H1 (cell line): ENCODE measurements at regions not wholly inside any gene's neighbourhood (a gene's known extent, or its start where the extent isn't known, plus 50 kb on each side); places are given as distances from the start of the nearest gene placed in this dataset.

Experiments
- CTCF ChIA-PET: fragments of 300-600 bp; sonication (Branson Sonifier 250); formaldehyde crosslinking; loops from one replicate; lab custom pipeline; 2021; ENCODE audit not compliant: partially characterized antibody; lab: Charles Lee
- POLR2A ChIA-PET: fragments of 300-600 bp; sonication (Branson Sonifier 250); formaldehyde crosslinking; loops from one replicate; lab custom pipeline; 2021; ENCODE audit warnings: inconsistent platforms; ENCODE audit not compliant: partially characterized antibody; lab: Charles Lee
- DNase-seq, 2 experiments: peaks; one replicate each; pipeline versions ENCODE4 v3.0.0 to v3.0.0-alpha.2; 2010 to 2022; ENCODE audit warnings: low spot score in 2 of 2, low read depth in 1 of 2, mixed read lengths in 1 of 2
- FAIRE-seq: peaks from 2 replicates; lab custom pipeline; 2011; peaks lifted over from hg19 to GRCh38; lab: Jason Lieb, UNC
- H2AFZ ChIP-seq: 2 replicates; pipeline ENCODE4 v1.8.1; 2012; ENCODE audit warnings: low read length, inconsistent platforms
- H2AK5ac ChIP-seq: 2 replicates; pipeline ENCODE4 v1.6.1; 2013; ENCODE audit warnings: low read depth, low read length
- H2BK120ac ChIP-seq: replicated peaks from 2 replicates; pipeline ENCODE3; 2013; ENCODE audit warnings: low read depth, low read length, inconsistent platforms
- H2BK12ac ChIP-seq: 2 replicates; pipeline ENCODE4 v1.6.1; 2013; ENCODE audit warnings: low read depth, low read length
- H2BK15ac ChIP-seq: 2 replicates; pipeline ENCODE4 v1.6.1; 2013; ENCODE audit warnings: low read length
- H2BK20ac ChIP-seq: 2 replicates; pipeline ENCODE4 v1.6.1; 2013; ENCODE audit warnings: low read length
- H2BK5ac ChIP-seq: 2 replicates; pipeline ENCODE4 v1.6.1; 2013; ENCODE audit warnings: low read depth, low read length
- H3K14ac ChIP-seq: 2 replicates; pipeline ENCODE4 v1.6.1; 2013; ENCODE audit warnings: inconsistent platforms; ENCODE audit not compliant: insufficient read length
- H3K18ac ChIP-seq: 2 replicates; pipeline ENCODE4 v1.6.1; 2013; ENCODE audit warnings: low read length; ENCODE audit errors: extremely low read depth
- H3K23ac ChIP-seq: 2 replicates; pipeline ENCODE4 v1.6.1; 2013; ENCODE audit warnings: inconsistent platforms; ENCODE audit not compliant: insufficient read length
- H3K23me2 ChIP-seq: 2 replicates; pipeline ENCODE4 v1.6.1; 2013; ENCODE audit warnings: low read depth, low read length
- H3K27ac ChIP-seq: 2 replicates; pipeline ENCODE4 v1.6.1; 2011; ENCODE audit warnings: low read depth, low read length, inconsistent platforms
- H3K27me3 ChIP-seq, 4 experiments: replicated peaks in 1 of 4; 1 replicate in 1 of 4; 2 replicates in 3 of 4; pipeline versions ENCODE4 v1.6.1 to v1.8.1; 2011 to 2013; ENCODE audit warnings: low read length in 3 of 4, mild to moderate bottlenecking in 3 of 4, inconsistent platforms in 2 of 4, mixed read lengths in 2 of 4, moderate library complexity in 1 of 4; ENCODE audit not compliant: control insufficient read depth in 3 of 4, insufficient read depth in 3 of 4; ENCODE audit errors: extremely low read depth in 1 of 4
- H3K36me3 ChIP-seq, 4 experiments: 2 replicates each; pipeline versions ENCODE4 v1.6.1 to v1.8.1; 2011 to 2013; ENCODE audit warnings: mild to moderate bottlenecking in 4 of 4, low read length in 3 of 4, moderate library complexity in 2 of 4, control low read depth in 1 of 4, inconsistent platforms in 1 of 4; ENCODE audit not compliant: insufficient read depth in 4 of 4, control insufficient read depth in 2 of 4
- H3K4ac ChIP-seq: replicated peaks from 2 replicates; pipeline ENCODE3; 2013; ENCODE audit warnings: low read length, low read depth, mixed read lengths, inconsistent platforms; ENCODE audit not compliant: insufficient read length
- H3K4me1 ChIP-seq, 4 experiments: replicated peaks in 1 of 4; 1 replicate in 1 of 4; 2 replicates in 3 of 4; pipeline versions ENCODE4 v1.6.1 to v1.8.1; 2011 to 2013; ENCODE audit warnings: low read length in 3 of 4, inconsistent platforms in 2 of 4, mixed read lengths in 1 of 4; ENCODE audit not compliant: insufficient read depth in 4 of 4, control insufficient read depth in 3 of 4
- H3K4me2 ChIP-seq, 2 experiments: 2 replicates each; pipeline versions ENCODE4 v1.6.1 to v1.8.1; 2011 to 2013; ENCODE audit warnings: low read depth in 2 of 2, low read length in 2 of 2, control low read depth in 1 of 2, inconsistent platforms in 1 of 2, mild to moderate bottlenecking in 1 of 2; ENCODE audit not compliant: insufficient read depth in 1 of 2
- H3K4me3 ChIP-seq, 4 experiments: fragments of 200-600, 300-600 bp in 1 of 4; sonication (generic), shearing (Covaris generic), sonication (Bioruptor Twin) in 1 of 4; 2 replicates each; pipeline versions ENCODE4 v1.5.1 to v1.8.1; 2011 to 2016; ENCODE audit warnings: low read length in 4 of 4, low read depth in 3 of 4, control low read depth in 2 of 4, inconsistent platforms in 2 of 4, mild to moderate bottlenecking in 2 of 4, mixed read lengths in 1 of 4, moderate library complexity in 1 of 4; ENCODE audit not compliant: insufficient read depth in 2 of 4; ENCODE audit errors: extremely low read depth in 1 of 4
- H3K56ac ChIP-seq: replicated peaks from 2 replicates; pipeline ENCODE3; 2013; ENCODE audit warnings: low read depth, mild to moderate bottlenecking, mixed read lengths, low read length, inconsistent platforms; ENCODE audit not compliant: insufficient read length
- H3K79me1 ChIP-seq: 2 replicates; pipeline ENCODE4 v1.6.1; 2013; ENCODE audit warnings: low read depth, low read length, control low read depth
- H3K79me2 ChIP-seq, 2 experiments: 2 replicates each; pipeline versions ENCODE4 v1.6.1 to v1.8.1; 2012 to 2013; ENCODE audit warnings: low read length in 2 of 2, mild to moderate bottlenecking in 2 of 2, inconsistent platforms in 1 of 2; ENCODE audit not compliant: insufficient read depth in 2 of 2, control insufficient read depth in 1 of 2
- H3K9ac ChIP-seq, 4 experiments: replicated peaks in 1 of 4; 1 replicate in 1 of 4; 2 replicates in 3 of 4; pipeline versions ENCODE4 v1.6.1 to v1.8.1; 2011 to 2013; ENCODE audit warnings: low read depth in 3 of 4, low read length in 3 of 4, control low read depth in 2 of 4, mild to moderate bottlenecking in 2 of 4, moderate library complexity in 2 of 4, inconsistent platforms in 1 of 4; ENCODE audit errors: extremely low read depth in 1 of 4
- H3K9me3 ChIP-seq, 2 experiments: 2 replicates each; pipeline versions ENCODE4 v1.6.1 to v1.8.1; 2012 to 2013; ENCODE audit warnings: mild to moderate bottlenecking in 2 of 2, moderate library complexity in 2 of 2, control low read depth in 1 of 2, inconsistent platforms in 1 of 2, low read depth in 1 of 2, low read length in 1 of 2, mixed read lengths in 1 of 2; ENCODE audit not compliant: insufficient read depth in 2 of 2
- H4K20me1 ChIP-seq, 2 experiments: replicated peaks in 1 of 2; 2 replicates each; pipeline versions ENCODE3 to v1.8.1; 2011 to 2013; ENCODE audit warnings: inconsistent platforms in 2 of 2, low read length in 2 of 2, mild to moderate bottlenecking in 1 of 2; ENCODE audit not compliant: insufficient read depth in 2 of 2, control insufficient read depth in 1 of 2
- H4K5ac ChIP-seq: 2 replicates; pipeline ENCODE4 v1.6.1; 2013; ENCODE audit warnings: low read length, low read depth, mixed read lengths, inconsistent platforms; ENCODE audit not compliant: insufficient read length
- H4K8ac ChIP-seq: 2 replicates; pipeline ENCODE4 v1.8.0; 2013; ENCODE audit warnings: mild to moderate bottlenecking, moderate library complexity, low read length, inconsistent platforms; ENCODE audit not compliant: insufficient read depth; ENCODE audit errors: extremely low read depth
- H4K91ac ChIP-seq: replicated peaks from 2 replicates; pipeline ENCODE3; 2013; ENCODE audit warnings: low read length, mixed read lengths, inconsistent platforms; ENCODE audit not compliant: insufficient read length
- CTBP2 ChIP-seq: IDR thresholded peaks from 2 replicates; pipeline ENCODE4 v1.7.0; 2011; ENCODE audit warnings: borderline replicate concordance, mild to moderate bottlenecking, moderate library complexity, mixed read lengths, low read length; ENCODE audit not compliant: insufficient read depth, insufficient read length
- HDAC2 ChIP-seq, 2 experiments: fragments of 300-600 bp in 1 of 2; sonication (generic) in 1 of 2; IDR thresholded peaks; 2 replicates each; pipeline ENCODE4 v1.6.1; 2011 to 2012; ENCODE audit warnings: low read depth in 2 of 2, low read length in 2 of 2, mild to moderate bottlenecking in 2 of 2, moderate library complexity in 2 of 2, borderline replicate concordance in 1 of 2, inconsistent platforms in 1 of 2
- KDM1A ChIP-seq: fragments of 200-600, 300-600 bp; sonication (generic); IDR thresholded peaks from 2 replicates; pipeline ENCODE4 v1.7.1; 2016; ENCODE audit warnings: mild to moderate bottlenecking, low read length, borderline replicate concordance
- MAFK ChIP-seq: IDR thresholded peaks from 2 replicates; pipeline ENCODE4 v1.6.1; 2012; ENCODE audit warnings: low read depth, mild to moderate bottlenecking, improper control_type of control experiment, low read length
- SP4 ChIP-seq: IDR thresholded peaks from 2 replicates; pipeline ENCODE4 v1.6.1; 2012; ENCODE audit warnings: low read length, inconsistent platforms
- TEAD4 ChIP-seq: IDR thresholded peaks from 2 replicates; pipeline ENCODE4 v1.6.1; 2012; ENCODE audit warnings: low read depth, low read length, inconsistent platforms, mixed read lengths

DNA sequence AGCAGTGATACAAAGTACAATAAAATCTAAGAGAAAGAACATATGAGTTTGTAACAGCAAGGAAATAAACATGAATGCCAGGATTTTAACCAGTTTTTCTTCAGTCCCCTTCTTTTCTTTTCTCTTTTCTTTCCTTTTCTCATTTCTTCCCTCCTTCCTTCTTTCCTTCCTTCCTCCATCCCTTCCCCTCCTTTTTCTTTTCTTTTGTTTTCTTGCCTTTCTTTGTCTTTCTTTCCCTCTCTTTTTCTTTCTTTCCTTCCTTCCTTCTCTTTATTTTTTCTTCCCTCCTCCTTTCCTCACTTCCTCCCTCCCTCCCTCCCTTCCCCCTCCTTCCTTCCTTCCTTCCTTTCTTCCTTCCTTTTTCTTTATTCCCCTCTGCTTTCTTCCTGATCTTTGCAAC is 142.8 kb upstream of the SYT4 start:
- Histone ChIP-seq H2AK5ac (no peak overlapping the region), H2BK120ac (no peak overlapping the region), H4K91ac (no peak overlapping the region), H3K14ac (no peak overlapping the region), H3K23ac (no peak overlapping the region), H2BK15ac (no peak overlapping the region), H4K8ac (no peak overlapping the region), H2BK12ac (no peak overlapping the region), H2BK5ac (no peak overlapping the region), H3K4me1 (no peaks in the 10 kb centered on the region), H4K5ac (no peak overlapping the region), H3K56ac (no peak overlapping the region), H4K20me1 (no peaks in the 10 kb centered on the region), H3K4me3 (no peak overlapping the region), H3K79me2 (no peaks in the 10 kb centered on the region), H3K4ac (no peak overlapping the region), H3K36me3 (no peaks in the 10 kb centered on the region), H3K4me2 (no peak overlapping the region), H3K23me2 (no peaks in the 10 kb centered on the region), H3K27ac (no peak overlapping the region), H3K9ac (no peak overlapping the region), H3K9me3 (0 out of 4 replicates have a peak, but pooled peaks cover 2 to 7% of the 10 kb centered on the region in 2 experiments), H3K27me3 (no peaks in the 10 kb centered on the region), H2AFZ (no peak overlapping the region), H3K18ac (no peak overlapping the region), H2BK20ac (no peak overlapping the region), H3K79me1 (no peaks in the 10 kb centered on the region)
- TF ChIP-seq KDM1A (no peak), CTBP2 (no peak), HDAC2 (IDR thresholded peaks at IDR 0.05; ENCODE audit: borderline replicate concordance in 1 of 2, low read depth in 2 of 2, low read length in 2 of 2) (no peak), MAFK (no peak), TEAD4 (no peak), SP4 (no peak)
- DNase-seq, result no peak
- POLR2A ChIA-PET, result no interaction called here
- CTCF ChIA-PET, result interaction anchor here (0.6 to 4.7 kb wide), 29 partner anchors 12 to 1372 kb away, joined by 3 to 43 read pairs (median 4); no protein-coding TSS in a partner anchor
- FAIRE-seq, result no peak
